ENCODE measurements at regions not wholly inside any gene's neighbourhood (a gene's known extent, or its start where the extent isn't known, plus 50 kb on each side); places are given as distances from the start of the nearest gene placed in this dataset.
"Not testable (repeated sequence)": the region's sequence is repeated elsewhere in the genome, so short reads cannot be mapped to it uniquely, and the experiment has no call there.

- FAIRE-seq (no peak), DNase-seq (ENCODE audit: low spot score) (no peak)
These were observed 469.8 kb downstream of the BRD1 start for GRCh38 chr22:49357661-49358440.

DNA sequence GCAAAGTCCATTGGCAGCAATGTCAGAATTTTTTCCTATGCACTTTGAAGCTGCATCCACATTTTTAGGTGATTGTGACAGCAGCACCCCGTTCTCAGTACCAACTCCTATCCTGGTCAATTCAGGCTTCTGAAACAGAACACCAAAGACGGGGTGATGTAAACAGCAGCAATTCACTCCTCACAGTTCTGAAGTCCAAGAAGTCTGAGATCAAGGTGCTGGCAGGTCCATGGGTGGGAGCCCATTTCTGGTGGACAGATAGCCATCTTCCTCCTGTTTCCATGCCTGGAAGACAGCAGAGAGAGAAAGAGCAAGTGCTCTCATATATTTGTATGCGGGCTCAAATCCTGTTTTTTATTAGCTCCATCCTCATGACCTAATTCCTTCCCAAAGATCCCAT is 471.2 kb downstream of the BRD1 start:
- no peak for DNase-seq (ENCODE audit: low spot score)
- no peak for FAIRE-seq

DNA sequence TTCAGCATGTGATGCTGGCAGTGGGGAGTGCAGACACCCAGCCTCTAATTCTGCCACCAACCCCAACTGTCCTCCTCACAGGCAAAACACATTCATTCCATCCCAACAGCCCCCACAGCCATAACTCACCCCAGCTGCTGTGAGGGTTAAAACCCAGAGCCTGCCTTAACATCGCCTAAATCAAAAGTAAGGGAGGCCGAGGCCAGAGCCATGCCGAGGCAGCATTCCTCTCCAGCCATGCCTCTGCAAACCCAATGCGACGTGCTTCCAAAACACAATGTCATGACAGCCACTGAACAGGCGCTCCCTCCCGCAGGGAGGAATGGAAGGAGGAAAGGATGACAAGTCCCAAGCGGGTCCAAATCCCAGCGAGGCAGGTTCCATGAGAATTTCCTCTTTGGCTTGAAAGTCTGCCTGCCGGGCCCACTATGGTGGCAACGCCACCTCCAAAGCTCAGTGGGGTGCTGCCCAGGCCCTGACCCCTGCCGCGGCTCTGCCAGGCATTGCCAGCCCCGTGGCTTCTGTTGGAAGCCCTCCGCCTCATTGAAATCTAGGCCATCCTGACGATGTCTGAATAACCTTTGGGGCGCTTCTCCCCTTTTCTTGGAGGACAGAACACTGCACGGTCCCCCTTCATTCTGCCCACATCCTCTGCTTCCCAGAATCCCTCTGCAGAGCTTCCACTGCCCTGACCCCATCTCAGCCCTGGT is 472.3 kb downstream of the BRD1 start:
- no peak for DNase-seq (ENCODE audit: low spot score)
- no peak for FAIRE-seq

DNA sequence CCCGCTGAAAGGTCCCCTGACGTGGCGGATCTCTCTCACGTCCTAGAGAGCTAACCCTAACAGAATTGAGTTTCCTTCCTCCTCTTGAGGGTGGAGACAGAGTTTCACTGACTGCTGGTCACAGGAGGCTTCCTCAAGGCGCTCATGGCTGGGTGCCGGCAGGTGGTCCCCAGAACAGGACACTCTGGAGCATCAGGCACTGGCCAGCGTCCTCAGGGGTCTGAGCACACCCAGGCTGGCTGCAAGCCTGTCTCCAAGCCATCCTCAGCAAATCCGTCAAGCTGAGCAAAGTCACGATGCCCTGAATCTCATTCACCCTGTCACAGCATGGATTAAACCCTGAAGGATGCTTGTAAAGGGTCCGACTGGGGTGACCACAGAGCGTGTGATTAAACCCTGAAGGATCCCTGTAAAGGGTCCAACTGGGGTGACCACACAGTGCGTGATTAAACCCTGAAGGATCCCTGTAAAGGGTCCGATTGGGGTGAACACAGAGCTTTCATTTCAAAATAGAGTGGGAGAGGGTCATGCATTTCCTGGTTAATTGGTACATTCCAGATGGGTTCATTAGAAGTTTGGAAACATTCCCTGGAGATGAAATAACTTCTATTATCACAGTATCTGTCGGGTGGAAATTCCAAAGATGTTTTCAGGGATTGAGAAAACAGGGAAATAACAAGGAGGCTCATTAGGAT is 473.0 kb downstream of the BRD1 start:
- DNase-seq (ENCODE audit: low spot score), result no peak

GRCh38 chr22:49353235-49353634 is 474.4 kb downstream of the BRD1 start:
- DNase-seq (ENCODE audit: low spot score) (no peak), FAIRE-seq (no peak)

More for the DNA sequence above, 473.0 kb downstream of the BRD1 start:
- no peak for FAIRE-seq

DNA sequence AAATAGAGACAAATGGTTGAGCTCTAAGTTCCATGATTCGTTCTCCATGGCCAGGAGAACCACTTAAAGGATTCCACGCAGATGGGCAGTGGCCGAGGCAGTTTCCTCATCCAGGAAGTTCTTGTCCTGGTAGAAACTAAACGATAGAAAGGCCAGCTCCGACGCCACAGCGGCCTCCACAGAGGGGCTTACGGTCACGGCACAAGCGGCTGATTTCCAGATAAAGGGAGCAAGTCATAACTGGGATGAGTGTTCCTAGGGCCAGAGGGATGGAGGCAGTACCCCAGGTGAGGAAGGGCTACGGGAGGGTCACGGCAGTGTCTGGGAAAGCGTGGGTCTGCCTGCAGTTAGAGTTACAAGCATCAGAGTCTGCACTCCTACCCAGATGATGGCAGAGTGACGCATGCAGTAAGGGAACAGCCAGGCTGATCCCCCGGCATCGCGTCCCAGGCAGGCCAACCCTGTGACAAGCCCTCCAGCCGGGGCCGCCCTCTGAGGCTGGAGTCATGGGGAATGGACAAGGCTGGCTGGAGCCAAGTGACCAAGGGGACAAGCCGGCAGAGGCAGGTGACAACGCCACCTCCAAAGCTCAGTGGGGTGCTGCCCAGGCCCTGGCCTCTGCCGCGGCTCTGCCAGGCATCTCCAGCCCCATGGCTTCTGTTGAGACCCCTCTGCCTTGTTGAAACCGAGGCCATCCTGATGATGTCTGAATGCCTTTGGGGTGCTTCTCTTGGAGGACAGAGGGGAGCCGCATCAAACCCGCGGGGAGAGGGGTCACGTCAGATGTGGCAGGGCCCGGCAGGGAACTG is 475.1 kb downstream of the BRD1 start:
- FAIRE-seq (no peak), DNase-seq (ENCODE audit: low spot score) (no peak)

GRCh38 chr22:49351761-49352227 is 475.9 kb downstream of the BRD1 start:
- DNase-seq (ENCODE audit: low spot score) (no peak), FAIRE-seq (no peak)

GRCh38 chr22:49350441-49351121 is 477.1 kb downstream of the BRD1 start:
- DNase-seq (ENCODE audit: low spot score) (no peak), FAIRE-seq (no peak)

- no peak for DNase-seq (ENCODE audit: low spot score)
- no peak for FAIRE-seq
These were observed 477.8 kb downstream of the BRD1 start for GRCh38 chr22:49349841-49350381.

GRCh38 chr22:49349181-49349835 is 478.4 kb downstream of the BRD1 start:
- DNase-seq (ENCODE audit: low spot score), result no peak
- FAIRE-seq, result no peak

- FAIRE-seq (no peak), DNase-seq (ENCODE audit: low spot score) (no peak)
These were observed 479.0 kb downstream of the BRD1 start for GRCh38 chr22:49348631-49349030.

GRCh38 chr22:49347376-49347775 is 480.3 kb downstream of the BRD1 start:
- FAIRE-seq (no peak), DNase-seq (ENCODE audit: low spot score) (no peak)

DNA sequence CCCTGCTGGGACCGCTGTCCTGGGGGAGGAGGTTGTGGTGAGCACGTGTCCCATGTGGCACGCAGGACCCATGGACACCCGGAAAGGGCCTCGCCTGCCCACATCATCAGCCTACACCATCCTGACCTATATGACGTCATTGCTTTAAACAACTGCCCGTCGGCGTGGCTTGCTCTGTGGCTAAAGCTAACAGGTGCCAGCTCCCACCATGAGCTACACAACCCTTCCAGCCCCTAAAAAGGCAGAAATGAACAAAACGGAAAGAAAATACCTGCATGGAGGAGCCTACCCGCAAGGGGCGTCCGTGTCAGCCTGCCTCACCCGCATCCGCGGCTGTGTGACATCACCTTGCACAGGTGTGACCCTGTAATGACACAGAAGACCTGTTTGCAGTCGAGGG is 481.8 kb downstream of the BRD1 start:
- DNase-seq (ENCODE audit: low spot score) (no peak), FAIRE-seq (no peak)

DNA sequence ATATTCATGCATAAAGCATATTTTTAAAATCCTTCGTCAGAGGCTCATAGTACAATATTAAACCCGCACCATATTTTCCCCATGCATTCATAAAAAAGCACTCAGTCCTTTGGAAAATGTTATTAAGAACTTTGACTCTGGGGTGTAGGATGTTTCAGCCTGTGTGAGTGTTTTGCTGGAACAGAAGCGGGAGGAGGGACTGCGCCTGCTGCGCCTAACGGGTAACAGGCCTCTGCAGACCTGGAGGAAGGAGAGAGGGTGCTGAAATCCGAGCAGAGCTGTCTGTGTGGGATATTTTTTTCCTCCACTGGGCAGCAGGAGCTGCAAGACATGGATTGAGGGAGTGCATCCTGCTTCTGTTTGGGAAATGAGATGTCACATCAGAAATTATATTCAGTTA is 483.0 kb downstream of the BRD1 start:
- FAIRE-seq, result no peak
- no peak for DNase-seq (ENCODE audit: low spot score)

GRCh38 chr22:49344161-49344560 is 483.5 kb downstream of the BRD1 start:
- DNase-seq (ENCODE audit: low spot score) (no peak), FAIRE-seq (no peak)

DNA sequence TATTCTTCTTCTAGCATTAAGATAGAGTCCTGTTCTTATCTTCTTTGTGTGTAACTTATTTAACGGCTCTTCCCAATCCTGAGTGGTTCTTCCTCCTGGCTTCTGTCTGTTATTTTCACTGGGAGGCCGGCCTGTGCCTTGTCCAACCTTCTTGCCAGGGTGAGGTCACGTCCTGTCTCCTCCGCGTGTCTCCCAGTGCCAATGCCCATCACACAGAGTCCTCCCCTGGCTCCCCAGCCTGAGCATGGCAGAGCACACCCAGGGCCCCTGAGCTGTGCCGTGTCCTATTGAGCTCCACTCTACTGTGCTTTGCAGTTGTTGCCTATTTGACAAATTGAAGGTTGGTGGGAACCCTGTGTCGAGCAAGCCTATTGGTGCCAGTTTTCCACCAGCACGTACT is 487.3 kb downstream of the BRD1 start:
- DNase-seq (ENCODE audit: low spot score), result no peak
- no peak for FAIRE-seq

- not testable (repeated sequence) for DNase-seq (ENCODE audit: low spot score); FAIRE-seq
These were observed 491.2 kb downstream of the BRD1 start for GRCh38 chr22:49336483-49336882.

DNA sequence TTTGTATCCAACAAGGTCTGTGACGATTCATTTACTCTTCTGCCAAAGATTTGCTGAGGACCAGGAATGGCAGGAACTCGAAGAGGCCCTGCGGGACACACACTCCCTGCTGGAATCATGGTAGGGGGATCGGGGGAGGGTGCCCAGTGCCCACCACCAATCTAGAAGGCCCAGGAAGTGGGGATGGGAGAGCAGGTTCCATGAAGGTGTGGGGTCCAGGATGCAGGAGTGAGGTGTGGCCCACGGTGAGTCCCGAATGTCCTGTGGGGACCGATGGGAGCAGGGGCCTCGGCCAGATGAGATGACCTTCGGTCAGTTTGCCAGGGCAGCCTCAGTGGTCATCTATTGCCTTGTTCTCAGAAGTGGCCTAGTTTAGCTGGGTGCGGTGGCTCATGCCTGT is 492.7 kb downstream of the BRD1 start:
- FAIRE-seq (no peak), DNase-seq (ENCODE audit: low spot score) (no peak)

GRCh38 chr22:49334449-49334789 is 493.3 kb downstream of the BRD1 start:
- FAIRE-seq (no peak), DNase-seq (ENCODE audit: low spot score) (no peak)

DNA sequence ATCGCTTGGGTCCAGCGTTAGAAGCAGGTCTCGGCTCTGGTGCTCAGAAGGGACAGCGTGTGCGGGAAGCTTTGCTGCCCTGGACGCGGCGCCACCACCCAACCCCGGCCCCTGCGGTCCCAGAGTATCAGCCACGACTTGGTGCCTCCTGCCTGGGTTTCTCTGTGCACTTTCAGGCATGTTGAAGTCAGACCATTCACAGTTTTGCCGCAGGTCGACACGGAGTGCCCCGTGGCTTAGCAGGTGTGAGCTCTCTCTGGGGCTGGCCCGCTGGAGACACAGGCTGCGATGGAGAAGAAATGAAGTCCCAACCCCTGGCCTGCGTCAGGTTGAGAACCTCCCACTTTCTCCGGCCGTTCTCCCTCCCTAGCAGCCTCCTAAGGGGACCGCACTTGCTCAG is 494.5 kb downstream of the BRD1 start:
- DNase-seq (ENCODE audit: low spot score) (no peak), FAIRE-seq (no peak)

Data from RCC 7860 (cell line).